ENCODE measurements at regions not wholly inside any gene's neighbourhood (a gene's known extent, or its start where the extent isn't known, plus 50 kb on each side); places are given as distances from the start of the nearest gene placed in this dataset.

GRCh38 chr20:55269913-55270312 is 735.4 kb downstream of the CBLN4 start:
- no peak for DNase-seq (ENCODE audit: low spot score)

- no peak for DNase-seq (ENCODE audit: low spot score)
Observed at GRCh38 chr20:55266361-55266760, 739.0 kb downstream of the CBLN4 start.

DNA sequence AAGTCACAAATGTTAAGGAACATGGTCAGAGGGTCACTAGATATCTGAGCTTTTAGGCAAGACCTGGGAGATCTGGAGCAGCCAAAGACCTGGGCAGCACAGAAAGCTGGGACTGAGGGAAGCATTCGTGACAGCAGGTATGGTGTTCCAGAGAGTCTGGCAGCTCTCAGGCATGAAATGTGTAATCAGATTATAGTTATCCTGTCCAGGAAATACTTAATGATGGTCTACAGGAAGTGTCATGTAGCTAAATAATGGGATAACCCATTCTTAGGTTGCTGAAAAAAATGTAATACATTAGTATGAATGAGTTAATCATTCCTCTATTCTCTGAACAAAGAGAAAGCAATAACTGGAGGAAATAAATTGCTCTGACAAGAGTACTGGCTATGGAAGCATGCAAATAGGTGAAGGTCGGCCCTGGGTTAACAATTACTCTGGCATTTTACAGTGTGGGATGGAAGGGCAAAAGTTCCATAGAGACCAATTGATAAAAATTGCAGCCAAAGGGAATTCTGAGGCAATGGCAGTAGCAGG is 740.5 kb downstream of the CBLN4 start:
- DNase-seq (ENCODE audit: low spot score) = no peak

DNA sequence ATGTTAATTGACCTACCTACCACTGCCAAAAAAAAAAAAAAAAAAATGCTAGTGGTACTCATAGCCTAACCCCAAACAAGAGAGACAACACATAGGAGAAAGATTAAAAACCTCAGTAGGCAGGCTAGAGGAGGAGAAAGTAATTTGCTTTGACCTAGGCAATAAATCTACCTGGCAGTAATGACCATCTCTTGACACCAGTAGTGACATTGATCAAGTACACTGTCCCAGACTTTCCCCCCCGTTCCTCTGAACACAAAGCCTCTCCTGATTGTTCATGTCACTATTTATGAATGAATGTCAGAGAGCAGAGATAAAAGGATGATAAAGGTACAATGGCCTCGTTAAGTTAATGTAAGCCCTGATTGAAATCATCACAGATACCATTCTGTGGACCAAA is 746.8 kb downstream of the CBLN4 start:
- DNase-seq (ENCODE audit: low spot score) = no peak

DNA sequence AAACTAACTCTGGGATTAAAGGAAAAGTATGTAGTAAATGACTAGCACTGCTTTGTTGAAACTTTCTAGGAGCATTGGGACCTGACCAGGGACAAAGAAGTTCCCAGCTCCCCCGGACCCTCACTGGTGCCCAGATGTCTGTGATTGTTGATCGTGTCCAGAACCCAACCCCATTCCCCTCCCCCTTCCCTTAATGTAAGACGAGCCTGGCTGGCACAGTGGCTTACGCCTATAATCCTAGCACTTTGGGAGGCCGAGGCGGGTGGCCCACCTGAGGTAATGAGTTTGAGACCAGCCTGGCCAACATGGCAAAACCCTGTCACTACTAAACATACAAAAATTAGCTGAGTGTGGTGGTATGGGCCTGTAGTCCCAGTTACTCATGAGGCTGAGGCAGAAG is 750.3 kb downstream of the CBLN4 start:
- no peak for DNase-seq (ENCODE audit: low spot score)

- DNase-seq (ENCODE audit: low spot score) = no peak
Observed at GRCh38 chr20:55253781-55254180, 751.5 kb downstream of the CBLN4 start.

GRCh38 chr20:55252521-55252920 is 752.8 kb downstream of the CBLN4 start:
- no peak for DNase-seq (ENCODE audit: low spot score)

GRCh38 chr20:55251170-55251569 is 754.1 kb downstream of the CBLN4 start:
- DNase-seq (ENCODE audit: low spot score) = no peak

DNA sequence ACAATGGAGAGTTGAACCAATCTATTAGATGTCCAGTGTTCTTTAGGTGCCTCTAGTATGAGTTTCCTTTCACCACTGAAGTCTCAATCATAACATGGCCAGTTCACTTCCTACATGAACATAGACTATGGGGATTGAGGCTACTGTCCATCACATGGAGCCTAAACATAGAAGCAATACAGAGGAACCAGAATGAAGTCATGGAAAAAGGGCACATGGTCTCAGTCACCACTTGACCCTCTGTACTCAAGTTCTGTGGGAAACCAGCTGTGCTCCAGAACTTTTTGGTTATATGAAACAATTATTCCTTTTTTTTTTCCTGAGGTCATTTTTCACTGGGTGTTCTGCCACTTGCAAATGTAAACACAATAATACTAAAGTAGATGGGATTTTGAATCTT is 762.5 kb downstream of the CBLN4 start:
- no peak for DNase-seq (ENCODE audit: low spot score)

- DNase-seq (ENCODE audit: low spot score) = no peak
Observed at GRCh38 chr20:55239269-55239668, 763.9 kb downstream of the DOK5 start.

DNA sequence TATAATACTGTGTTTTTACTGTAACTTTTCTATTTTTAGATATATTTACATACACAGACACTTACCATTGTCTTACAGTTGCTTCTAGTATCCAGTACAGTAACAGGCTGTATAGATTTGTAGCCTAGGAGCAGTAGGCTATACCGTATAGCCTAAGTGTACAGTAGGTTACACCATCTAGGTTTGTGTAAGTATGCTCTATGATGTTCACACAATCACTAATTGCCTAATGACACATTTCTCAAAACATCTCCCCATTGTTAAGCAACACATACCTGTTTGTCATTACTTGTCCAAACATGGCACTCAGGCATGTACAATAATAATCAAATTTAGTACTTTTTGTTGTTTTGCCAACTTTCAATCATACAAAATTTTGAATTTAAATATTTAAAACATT is 757.3 kb downstream of the DOK5 start:
- DNase-seq (ENCODE audit: low spot score) = no peak

- no peak for DNase-seq (ENCODE audit: low spot score)
Observed at GRCh38 chr20:55229451-55229850, 754.1 kb downstream of the DOK5 start.

- DNase-seq (ENCODE audit: low spot score) = no peak
Observed at GRCh38 chr20:55216525-55217242, 741.3 kb downstream of the DOK5 start.

- DNase-seq (ENCODE audit: low spot score) = no peak
Observed at GRCh38 chr20:55213653-55214052, 738.3 kb downstream of the DOK5 start.

DNA sequence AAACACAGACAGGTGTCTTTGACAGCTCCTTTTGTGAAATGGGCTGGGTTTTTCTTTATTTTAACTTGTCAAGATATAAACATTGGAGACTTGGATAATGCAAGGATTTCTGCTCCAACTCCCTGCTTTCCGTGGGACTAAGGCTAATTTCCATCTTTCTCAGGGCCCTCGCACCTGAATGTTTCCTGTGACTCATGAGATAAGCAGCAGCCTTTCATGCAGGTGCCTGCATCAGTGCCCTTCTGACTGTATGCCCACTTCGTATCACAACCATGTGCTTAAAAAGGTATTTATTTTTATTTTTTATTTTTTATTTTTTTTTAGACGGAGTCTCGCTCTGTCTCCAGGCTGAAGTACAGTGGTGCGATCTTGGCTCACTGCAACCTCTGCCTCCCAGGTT is 736.1 kb downstream of the DOK5 start:
- DNase-seq (ENCODE audit: low spot score) = no peak

DNA sequence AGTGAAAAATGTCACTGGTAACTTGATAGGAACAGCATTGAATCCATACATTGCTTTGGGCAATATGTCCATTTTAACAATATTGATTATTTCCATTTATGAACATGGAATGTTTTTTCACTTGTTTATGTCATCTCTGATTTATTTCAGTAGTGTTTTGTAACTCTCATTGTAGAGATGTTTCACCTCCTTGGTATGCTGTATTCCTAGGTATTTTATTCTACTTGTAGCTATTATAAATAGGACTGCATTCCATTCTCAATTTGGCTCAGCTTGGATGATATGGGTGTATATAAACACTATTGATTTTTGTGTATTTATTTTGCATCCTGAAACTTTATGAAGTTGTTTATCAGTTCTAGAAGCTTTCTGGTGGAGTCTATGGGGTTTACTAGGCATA is 730.3 kb downstream of the DOK5 start:
- DNase-seq (ENCODE audit: low spot score) = no peak

GRCh38 chr20:55200317-55200716 is 724.9 kb downstream of the DOK5 start:
- no peak for DNase-seq (ENCODE audit: low spot score)

DNA sequence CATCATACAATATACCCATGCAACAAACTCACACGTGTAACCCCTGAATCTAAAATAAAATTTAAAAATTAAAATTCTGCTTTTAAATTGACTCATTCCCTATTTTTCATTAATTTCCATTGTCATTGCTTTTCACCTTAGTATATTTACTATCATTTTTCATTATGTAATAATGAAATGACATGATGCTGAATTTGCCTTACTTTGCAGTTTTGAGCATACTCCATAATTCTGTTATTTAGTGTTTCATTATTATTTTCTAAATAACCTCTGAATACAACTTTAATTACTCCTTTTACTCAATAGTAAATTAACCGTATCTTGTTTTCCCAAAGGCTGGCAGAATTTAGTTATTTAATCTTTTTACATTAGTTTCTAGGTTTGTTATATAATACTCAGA is 719.6 kb downstream of the DOK5 start:
- no peak for DNase-seq (ENCODE audit: low spot score)

DNA sequence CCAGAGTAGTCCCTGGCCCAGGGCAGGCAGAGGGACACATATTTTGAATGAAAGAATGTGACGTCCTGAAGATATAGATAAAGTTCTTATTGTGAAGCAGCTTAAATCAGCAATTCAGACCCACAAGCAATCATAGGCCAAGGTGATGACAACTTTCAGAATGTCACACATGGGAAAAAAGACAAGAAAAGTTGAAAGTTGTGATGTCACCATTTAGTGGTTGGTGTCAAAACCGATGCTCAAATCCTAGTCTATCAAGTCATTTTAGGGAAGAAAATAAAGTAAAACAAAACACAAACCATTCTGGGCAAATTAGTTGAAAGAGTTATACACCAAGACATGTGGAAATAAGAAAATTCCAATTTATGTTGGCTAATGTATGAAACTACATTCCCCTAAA is 710.8 kb downstream of the DOK5 start:
- DNase-seq (ENCODE audit: low spot score) = no peak

- DNase-seq (ENCODE audit: low spot score) = no peak
Observed at GRCh38 chr20:55175081-55175480, 699.7 kb downstream of the DOK5 start.

- DNase-seq (ENCODE audit: low spot score) = no peak
Observed at GRCh38 chr20:55174635-55175034, 699.2 kb downstream of the DOK5 start.

GRCh38 chr20:55174172-55174571 is 698.8 kb downstream of the DOK5 start:
- no peak for DNase-seq (ENCODE audit: low spot score)

GRCh38 chr20:55173601-55174000 is 698.2 kb downstream of the DOK5 start:
- no peak for DNase-seq (ENCODE audit: low spot score)

All from HT-29 (cell line).